ENCODE measurements at regions not wholly inside any gene's neighbourhood (a gene's known extent, or its start where the extent isn't known, plus 50 kb on each side); places are given as distances from the start of the nearest gene placed in this dataset.

DNA sequence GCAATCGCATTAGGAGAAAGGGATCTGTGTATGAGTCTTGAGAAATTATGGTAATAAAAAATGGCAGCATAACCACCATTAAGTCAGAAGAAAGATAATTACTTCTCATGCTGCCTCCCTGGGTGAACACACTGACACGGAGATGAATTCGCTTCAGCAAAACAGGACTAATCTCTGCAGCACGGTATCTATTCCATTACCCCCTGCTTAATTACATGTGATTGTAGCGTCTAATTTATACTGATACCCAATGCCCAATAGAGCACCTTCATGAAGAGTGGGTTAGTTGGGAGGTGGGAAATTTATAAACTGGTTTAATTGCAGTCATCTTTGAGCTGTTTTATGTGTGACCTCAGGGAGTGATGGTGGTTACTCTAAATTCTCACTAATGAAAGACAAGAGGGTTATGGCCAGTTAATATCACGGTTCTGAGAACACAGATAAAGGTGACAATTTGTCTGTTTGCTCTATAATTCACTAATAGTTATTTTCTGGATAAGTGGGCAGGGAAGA, 476.2 kb upstream of the SULF2 start:
- DNase-seq = no peak

GRCh38 chr20:48260129-48260756, 475.0 kb upstream of the SULF2 start:
- DNase-seq = no peak

- no peak for DNase-seq
Observed at GRCh38 chr20:48259456-48259855, 474.2 kb upstream of the SULF2 start.

- no peak for DNase-seq
Observed at GRCh38 chr20:48257833-48258232, 472.6 kb upstream of the SULF2 start.

GRCh38 chr20:48247961-48248360, 462.7 kb upstream of the SULF2 start:
- no peak for DNase-seq

DNA sequence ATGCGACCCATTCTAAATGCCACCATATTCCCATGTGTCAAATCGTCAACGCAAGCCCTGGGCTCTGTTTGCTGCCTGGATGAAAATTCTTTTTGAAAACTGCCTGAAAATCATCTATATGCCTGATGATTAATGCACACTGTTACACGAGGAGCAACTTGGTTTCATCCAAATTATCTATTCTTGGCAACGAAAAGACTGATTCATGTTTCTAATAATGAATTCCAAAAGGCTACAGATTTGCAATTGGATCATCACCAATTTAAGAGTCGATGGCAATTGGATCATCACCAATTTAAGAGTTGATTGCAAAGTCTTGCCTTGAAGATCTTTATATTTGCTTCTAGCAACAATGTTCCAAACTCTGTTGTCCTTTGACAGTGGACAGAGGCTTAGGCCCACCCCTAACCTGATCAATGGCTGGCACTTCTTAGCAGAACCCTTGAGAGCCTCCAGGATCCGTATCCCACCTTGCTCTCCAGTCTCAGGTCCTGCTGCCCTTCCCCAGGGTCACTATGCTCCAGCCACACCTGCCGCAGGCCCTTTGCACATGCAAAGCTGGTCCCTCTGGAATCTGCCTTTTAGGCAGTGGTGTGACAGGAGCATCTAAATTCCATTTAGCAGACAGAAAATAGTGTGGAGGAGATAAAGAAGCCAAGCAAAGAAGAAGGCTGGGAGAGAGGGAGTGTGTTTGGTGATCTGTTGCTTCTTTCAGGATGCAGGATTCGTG, 460.9 kb upstream of the SULF2 start:
- no peak for DNase-seq

GRCh38 chr20:48242623-48243022, 457.3 kb upstream of the SULF2 start:
- DNase-seq = no peak

GRCh38 chr20:48241482-48241881, 456.2 kb upstream of the SULF2 start:
- DNase-seq = no peak

DNA sequence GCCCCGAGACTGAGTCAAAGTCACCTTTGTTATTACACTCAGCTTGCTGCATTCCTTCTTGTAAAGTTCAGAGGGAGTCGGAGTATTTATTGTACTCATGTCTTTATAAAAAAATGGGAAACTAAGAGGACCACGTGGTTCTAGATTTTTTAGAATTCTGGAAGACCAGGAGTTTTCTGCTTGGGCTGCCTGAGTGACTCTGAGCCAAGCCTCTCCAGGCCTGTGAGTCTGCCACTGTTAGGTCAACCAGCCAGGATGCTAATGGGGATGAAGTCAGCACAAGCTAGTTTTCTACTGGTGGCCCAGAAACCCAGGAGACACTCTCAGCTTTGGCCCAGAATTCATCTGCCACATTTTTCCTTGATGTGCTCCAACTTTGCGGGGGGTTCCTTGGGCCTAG, 453.5 kb upstream of the SULF2 start:
- no peak for DNase-seq

GRCh38 chr20:48238326-48238725, 453.0 kb upstream of the SULF2 start:
- DNase-seq = no peak

- DNase-seq = no peak
Observed at GRCh38 chr20:48236000-48236970, 451.0 kb upstream of the SULF2 start.

- DNase-seq = no peak
Observed at GRCh38 chr20:48234951-48235350, 449.7 kb upstream of the SULF2 start.

GRCh38 chr20:48231253-48231930, 446.1 kb upstream of the SULF2 start:
- DNase-seq = no peak

- no peak for DNase-seq
Observed at GRCh38 chr20:48230216-48230615, 444.9 kb upstream of the SULF2 start.

DNA sequence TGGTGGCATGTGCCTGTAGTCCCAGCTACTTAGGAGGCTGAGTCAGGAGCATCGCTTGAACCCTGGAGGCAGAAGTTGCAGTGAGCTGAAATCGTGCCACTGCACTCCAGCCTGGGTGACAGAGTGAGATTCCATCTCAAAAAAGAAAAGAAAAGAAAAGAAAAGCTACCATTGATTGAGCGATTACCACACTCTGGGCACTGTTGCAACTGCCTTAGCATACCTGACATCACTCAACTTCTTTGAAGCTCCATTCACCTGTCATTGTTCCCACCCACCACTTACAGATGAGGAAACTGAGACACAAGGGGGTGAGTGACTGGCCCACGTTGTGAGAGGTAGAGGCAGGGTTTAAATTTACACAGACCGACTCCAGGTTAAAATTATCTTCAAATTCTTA, 442.1 kb upstream of the SULF2 start:
- DNase-seq = no peak

DNA sequence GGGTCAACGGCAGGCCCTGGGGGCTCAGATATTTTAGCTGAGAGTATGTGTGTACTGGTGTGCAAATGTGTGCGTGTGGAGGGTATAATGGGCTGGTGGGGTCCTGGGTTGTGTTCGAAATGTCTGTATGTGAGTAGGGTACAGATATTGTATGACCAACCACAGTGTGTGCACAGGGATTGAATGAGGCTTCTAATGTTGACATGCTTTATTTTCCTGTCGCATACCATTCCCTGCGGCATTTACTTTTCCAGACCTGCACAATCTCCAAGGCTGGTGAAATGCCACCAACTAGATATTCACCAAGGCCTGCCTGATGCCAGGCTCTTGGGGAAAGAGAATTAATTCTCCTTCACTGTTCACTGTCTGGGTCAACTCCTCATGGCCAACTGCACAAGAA, 441.4 kb upstream of the SULF2 start:
- no peak for DNase-seq

DNA sequence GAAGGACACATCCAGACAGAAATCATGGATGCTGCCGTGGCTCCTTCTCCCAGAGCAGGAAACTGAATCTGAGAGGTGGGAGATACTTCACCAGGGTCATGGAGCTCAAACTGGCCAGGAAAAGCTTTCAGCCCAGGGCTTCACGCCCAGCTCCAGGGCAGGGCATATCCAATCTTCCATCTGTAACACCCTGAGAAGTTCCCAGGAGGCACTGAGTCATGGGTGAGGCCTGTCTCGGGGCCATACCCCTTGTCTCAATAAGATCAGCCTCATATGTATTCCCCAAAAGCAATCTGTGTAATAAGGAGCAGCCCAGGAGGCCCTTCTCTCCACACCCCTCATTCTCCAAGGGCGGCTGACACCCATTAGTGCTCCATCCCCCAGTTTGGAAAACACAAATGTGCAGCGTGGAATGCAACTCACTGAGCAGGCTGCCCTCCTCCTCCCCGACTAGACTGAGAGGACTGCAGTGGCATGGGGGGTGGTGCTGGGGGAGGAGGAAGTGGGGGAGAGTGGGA, 439.3 kb upstream of the SULF2 start:
- DNase-seq = no peak

DNA sequence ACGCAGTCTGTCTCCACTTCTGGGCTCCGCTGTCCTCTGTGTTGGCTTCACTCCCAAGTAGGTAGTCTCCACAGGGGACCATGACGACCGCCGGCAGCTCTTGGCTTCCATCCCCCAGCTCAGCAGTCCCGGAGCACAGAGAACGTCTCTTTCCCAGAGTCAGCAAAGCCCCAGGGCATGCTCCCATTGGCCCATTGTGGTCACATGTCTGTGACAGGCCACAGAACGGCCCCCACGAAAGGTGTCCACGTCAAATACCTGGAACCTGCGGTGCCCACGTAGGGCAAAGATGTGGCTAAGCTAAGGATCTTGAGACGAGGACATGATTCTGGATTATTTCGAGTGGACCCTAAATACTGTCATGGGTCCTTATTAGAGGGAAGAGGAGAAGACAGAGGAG, 438.4 kb upstream of the SULF2 start:
- no peak for DNase-seq

DNA sequence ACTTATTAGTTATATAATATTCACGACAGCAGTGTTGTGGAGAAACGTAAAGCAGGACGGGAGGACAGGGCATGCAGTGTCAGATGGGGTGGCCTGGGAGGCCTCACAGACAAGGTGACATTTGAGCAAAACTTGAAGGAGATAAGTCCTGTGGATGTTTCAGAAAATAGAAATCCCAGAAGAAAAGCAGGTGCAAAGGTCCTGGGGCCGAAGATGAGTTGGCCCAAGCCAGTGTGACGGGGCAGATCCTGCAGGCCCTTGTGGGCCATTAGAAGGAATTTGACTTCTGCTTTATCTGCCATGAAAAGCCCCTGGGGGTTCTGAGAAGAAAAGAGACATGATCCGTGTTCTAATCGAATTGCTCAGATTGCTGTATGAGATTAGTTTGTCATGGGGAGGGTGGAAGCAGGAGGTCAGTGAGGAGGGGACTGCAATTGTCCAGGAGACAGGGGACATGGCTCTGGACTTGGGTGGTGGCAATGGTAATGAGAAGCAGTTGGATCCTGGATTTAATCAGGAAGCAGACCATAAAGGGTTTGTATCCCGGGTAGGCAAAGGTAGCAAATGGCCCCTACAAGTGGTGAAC, 437.4 kb upstream of the SULF2 start:
- DNase-seq = no peak

DNA sequence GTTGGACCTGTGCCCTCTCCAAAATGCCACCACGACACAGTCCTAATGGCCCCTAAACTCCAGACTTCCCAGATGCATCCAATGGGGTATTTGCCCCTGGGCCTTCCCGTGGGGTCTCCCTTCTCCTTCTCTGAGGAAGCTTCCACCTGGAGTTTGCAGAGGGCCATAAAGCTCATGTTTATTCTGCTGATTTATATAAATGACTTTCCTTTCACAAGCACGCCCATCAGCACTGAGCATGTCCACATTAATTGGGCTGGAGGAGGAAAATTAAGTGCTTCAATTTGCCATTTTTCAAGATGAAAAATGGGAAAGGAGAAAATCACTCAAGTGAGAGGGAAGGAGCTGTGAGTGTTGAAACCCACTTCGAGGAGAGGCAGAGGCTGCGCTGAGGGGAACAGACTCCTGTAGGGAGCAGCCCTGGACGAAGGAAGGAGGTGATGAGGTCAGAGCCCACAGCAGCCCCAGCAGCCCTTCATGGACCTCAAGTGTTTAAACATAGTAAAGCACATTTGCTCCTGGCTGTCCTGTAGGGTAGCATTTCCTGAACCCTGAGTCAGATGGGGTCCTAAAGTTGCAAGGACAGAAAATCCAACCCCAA, 434.9 kb upstream of the SULF2 start:
- DNase-seq = no peak

DNA sequence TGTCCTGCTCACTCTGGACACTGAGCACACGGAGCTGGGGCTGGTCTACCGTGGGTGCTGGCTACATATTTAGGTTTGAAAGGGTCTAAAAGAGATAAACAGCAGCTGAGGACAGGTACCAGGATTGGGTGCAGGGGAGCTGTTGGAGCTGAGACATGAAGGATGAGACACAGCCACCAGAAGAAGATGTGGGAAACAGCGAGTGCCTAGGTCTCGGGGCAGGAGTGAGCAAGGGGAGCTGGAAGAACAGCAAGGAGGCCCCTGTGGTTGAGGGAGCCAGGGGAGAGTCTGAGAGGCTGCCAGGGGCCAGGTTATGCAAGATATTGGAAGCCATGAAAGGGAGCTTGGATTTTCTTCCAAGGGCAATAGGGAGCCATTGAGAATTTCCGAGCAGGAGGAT, 434.0 kb upstream of the SULF2 start:
- no peak for DNase-seq

GRCh38 chr20:48217190-48217589, 431.9 kb upstream of the SULF2 start:
- no peak for DNase-seq

Measured in suppressor macrophage treated with lipopolysaccharide for 1 hour (primary cell).